Hematopoietic multipotent progenitor cell treated with erythropoietin and hydrocortisone succinate and interleukin-3 and kit ligand, for 4 days (in vitro differentiated cells): ENCODE measurements at regions not wholly inside any gene's neighbourhood (a gene's known extent, or its start where the extent isn't known, plus 50 kb on each side); places are given as distances from the start of the nearest gene placed in this dataset.
A peak's percentile ranks its signal among the peaks of the same experiment; 100 is the strongest.
"Not testable (repeated sequence)": the region's sequence is repeated elsewhere in the genome, so short reads cannot be mapped to it uniquely, and the experiment has no call there.

Source experiments
- DNase-seq: peaks from one replicate; pipeline ENCODE4 v3.0.0-alpha.2; 2015

DNA sequence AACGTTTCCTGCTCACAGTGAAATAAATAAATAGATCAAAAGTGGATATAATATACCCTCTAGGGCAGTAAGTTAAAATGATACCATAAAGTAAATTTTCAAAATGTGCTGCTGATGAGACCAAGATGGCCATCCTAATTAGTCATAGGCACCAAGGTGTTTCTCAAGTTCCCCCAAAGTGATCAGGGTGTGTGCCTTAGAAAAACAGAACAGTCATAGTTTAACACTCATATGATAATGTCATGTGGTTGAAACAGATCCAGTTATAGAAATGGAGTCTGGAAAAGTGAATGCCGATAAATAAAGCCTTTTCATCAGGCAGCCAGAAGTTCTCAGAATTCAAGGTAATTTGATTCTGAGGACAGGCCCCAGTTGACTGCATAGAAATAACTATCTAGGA lies 161.5 kb upstream of the CDKN2B start:
- no peak for DNase-seq

GRCh38 chr9:22170990-22171670 lies 162.0 kb upstream of the CDKN2B start:
- DNase-seq = peak; percentile 22

DNA sequence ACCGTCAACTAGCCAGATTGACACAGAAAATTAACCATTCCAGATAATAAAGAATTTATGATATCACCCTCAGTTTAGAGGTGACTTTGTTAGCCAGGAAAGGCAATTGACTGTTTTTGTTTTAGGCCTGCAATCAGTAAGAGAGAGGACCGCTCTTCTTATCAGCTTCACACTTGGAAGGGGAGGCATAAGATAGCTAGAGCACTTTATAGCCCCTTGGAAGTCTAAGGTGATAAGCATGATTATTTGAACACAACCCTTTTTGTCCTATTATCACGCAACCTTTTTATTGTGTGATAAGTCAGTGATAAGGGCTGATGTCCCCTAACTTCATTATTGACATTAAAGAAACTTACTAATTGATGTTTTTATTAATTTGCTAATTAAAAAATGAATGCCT lies 162.6 kb upstream of the CDKN2B start:
- DNase-seq = no peak

DNA sequence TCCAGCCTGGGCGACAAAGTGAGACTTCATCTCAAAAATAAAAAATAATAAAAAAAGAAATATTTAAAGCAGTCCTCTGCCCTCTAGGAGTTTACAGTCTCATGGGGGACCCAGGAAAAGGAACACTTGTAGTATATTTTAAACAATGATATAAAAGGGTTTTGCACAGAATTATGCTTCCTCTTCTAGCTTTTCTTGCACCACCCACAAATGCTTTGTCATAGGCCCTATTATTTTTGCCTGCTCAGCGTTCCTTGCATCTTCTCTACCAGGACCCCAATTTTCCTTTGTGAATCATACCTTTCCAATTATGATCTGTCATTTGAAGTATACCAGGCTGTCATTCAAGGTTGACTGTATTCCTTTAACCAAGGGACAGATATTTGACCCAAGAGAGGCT lies 164.8 kb upstream of the CDKN2B start:
- no peak for DNase-seq

- no peak for DNase-seq
These were observed 167.0 kb upstream of the CDKN2B start for GRCh38 chr9:22175972-22176545.

DNA sequence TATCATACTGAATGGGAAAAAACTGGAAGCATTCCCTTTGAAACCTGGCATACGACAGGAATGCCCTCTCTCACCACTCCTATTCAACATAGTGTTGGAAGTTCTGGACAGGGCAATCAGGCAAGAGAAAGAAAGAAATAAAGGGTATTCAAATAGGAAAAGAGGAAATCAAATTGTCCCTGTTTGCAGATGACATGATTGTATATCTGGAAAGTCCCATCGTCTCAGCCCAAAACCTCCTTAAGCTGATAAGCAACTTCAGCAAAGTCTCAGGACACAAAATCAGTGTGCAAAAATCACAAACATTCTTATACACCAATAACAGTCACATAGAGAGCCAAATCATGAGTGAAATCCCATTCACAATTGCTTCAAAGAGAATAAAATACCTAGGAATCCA lies 171.9 kb upstream of the CDKN2B start:
- DNase-seq = not testable (repeated sequence)

DNA sequence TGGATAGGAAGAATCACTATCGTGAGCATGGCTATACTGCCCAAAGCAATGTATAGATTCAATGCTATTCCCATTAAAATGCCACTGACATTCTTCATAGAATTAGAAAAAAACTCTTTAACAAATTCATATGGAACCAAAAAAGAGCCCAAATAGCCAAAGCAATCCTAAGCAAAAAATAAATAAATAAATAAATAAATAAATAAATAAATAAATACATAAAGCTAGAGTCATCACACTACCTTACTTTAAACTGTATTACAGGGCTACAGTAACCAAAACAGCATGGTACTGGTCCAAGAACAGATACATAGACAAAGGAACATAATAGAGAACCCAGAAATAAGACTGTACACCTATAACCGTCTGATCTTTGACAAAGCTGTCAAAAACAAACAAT lies 180.4 kb upstream of the CDKN2B start:
- DNase-seq = no peak

GRCh38 chr9:22197000-22197399 lies 187.9 kb upstream of the CDKN2B start:
- not testable (repeated sequence) for DNase-seq

GRCh38 chr9:22198681-22199080 lies 189.6 kb upstream of the CDKN2B start:
- DNase-seq = no peak

DNA sequence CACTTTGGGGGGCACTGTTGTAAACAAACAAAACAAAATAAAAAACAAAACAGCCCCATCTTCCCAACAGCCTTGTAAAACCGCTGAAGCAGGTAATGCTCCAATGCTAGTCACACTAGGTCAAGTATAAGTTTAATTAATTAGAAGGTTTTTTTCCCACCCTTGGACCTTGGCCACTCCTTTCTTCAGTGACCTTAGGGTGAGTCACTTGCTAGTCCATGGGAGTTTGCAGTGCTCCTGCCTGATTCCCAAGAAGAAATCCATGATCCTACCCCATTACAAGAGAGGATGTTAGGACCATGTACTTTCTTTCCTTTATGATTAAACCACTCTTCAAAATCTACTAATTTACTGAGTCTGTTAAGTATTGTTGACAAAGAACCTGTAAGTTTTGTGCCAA lies 192.2 kb upstream of the CDKN2B start:
- no peak for DNase-seq

DNA sequence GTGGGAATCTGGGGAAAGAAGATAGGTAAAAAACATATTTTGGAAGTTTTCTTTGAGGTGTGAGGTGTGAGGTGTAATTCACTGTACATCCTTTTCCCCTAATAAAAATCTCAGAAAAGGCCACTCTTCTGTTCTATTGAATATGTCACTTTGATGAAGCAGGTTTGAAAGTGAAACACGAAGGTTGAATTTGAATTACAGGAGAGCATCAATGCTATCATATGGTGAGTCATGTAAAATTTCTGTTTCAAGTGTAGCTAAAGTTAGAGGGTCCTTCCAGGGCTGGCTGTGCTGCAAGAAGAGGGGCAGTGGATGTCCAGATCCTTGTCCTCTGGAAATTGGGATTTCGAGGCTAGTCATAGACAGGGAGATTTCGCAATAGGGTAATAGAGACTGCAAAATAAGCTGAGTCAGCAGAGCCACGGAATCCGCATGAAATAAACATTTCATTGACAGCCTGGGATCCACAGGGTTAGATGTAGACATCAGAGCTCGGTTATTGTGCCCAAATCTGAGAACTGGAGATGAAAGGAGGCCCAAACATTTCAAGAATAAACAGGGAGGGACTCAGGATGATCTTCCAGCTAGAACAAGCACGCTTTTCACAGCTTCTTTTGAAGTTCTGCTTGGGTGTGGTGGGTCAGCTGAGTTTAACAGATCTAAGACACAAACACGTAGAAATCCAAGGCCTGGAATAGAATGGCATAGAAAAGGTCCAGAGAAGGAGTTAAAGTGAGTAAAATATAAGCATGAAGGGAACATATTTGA lies 194.4 kb upstream of the CDKN2B start:
- no peak for DNase-seq

DNA sequence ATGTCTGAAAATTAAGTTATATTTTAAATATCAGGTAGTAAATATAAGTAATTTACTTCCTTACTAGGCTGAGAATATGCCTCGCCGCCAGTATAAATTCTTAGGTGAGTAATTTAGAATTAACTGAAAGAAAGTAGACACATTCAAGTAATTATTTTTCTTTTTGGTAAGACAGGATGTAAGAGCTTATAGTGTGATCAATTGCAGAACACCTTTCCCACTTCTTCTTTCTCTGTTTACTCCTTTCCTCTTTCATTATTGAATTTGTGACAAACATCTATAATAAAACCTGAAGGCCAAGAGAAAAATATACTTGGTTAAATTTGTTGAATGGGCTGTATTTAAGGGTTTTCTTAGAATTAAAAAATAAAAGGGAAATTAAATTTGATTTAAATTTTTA lies 195.1 kb upstream of the CDKN2B start:
- no peak for DNase-seq

DNA sequence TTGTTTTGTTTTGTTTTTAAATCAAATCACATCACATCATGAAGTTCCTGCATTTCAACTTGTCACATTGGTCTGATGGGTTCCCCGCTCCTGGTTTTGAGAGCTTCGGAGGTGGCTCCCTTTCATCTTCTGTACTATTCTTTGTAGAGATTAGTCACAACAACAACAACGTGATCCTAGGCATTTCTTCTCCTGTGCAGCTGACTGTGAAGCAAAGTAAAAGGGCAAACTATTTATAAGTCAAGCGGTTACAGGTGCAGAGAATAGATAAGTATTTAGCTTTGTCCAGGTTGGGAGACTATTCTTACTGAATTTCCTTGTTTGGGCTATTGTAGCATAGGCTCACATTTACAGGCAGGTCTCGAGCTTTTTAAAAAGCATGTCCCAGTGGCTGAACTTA lies 197.7 kb upstream of the CDKN2B start:
- no peak for DNase-seq

GRCh38 chr9:22208846-22209585 lies 199.9 kb upstream of the CDKN2B start:
- DNase-seq = peak; percentile 12

GRCh38 chr9:22210262-22210661 lies 201.2 kb upstream of the CDKN2B start:
- no peak for DNase-seq

GRCh38 chr9:22210936-22211335 lies 201.8 kb upstream of the CDKN2B start:
- no peak for DNase-seq

DNA sequence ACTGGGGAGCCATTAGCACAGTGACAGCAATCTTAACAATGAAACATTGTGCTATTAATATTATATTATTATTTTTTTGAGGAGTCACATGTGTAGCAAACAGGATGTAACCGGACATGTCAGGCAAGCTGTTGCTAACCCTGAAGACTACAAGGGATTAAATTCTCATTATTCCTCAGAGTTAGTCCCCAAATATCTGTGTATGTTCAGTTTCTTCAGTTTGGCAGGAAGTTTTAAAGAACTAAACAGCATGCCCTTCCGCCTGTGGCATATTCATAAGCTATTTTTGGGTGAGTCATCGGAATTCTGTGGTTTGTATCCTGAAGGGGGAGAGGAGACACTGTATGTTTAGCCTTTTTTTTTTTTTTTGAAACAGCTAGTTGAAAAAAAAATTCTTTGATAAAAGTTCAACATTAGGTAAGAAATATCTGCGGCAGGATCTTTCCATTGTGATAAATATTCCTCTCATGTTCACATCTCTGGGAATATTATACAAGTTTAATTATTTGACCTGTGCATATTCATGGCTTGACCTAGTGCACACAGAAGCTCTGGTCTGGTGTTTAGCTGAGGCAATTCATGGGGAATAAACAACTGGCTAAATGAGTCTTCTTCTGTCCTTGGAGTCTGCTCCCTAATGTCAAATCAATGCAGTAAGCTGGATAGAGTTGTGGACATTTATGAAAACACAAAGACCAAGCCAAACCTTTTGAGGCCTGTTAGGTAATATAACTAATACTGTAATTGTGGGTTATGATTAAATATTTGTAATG lies 202.7 kb upstream of the CDKN2B start:
- DNase-seq = peak; percentile 22

GRCh38 chr9:22214021-22214420 lies 204.9 kb upstream of the CDKN2B start:
- no peak for DNase-seq

DNA sequence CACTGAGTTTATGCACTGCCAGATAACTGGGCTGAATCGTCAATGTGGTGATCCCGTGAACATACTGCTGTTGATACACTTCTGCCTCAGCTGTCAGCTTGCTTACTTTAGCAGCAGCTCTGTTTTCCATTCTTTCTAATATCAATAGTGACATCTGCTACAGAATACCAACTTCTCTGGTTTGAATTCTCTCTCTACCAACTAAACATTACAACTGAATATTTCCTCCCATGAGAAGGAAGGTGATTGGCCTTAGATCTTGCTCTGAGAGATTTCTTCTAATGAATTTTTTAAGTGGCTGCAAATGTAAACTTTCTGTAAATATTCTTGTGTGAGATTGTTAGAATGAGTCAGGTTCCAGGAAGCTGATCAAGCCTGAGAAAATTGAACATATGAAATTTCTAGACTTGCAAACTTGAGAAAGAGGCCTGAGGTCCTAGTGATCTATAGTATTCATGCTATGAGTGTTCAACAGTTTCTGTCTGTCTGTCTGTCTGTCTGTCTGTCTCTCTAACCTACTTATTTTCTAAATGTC lies 205.5 kb upstream of the CDKN2B start:
- DNase-seq = no peak

GRCh38 chr9:22215521-22215920 lies 206.4 kb upstream of the CDKN2B start:
- DNase-seq = no peak

DNA sequence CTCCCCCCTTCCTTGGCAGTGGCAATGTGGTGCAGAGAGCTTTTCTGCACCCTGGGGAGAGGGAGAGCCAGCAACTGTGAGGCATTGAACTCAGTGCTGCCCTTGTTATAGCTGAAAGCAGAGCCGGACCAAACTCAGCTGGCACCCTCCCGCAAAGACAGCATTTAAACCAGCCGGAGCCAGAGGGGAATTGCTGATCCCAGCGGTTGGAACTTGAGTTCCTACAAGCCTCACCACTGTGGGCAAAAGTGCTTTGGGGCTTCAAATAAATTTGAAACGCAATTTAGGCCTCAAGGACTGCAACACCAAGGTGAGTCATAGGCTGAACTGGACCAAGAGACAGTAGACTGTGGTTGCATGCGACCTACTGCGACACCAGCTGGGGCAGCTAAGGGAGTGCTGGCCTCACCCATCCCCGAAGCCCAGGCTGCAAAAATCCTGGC lies 207.6 kb upstream of the CDKN2B start:
- DNase-seq = no peak

- DNase-seq = no peak
These were observed 208.1 kb upstream of the CDKN2B start for GRCh38 chr9:22217254-22217653.
